Tibial nerve (tissue), 4 donors: ENCODE measurements at regions not wholly inside any gene's neighbourhood (a gene's known extent, or its start where the extent isn't known, plus 50 kb on each side); places are given as distances from the start of the nearest gene placed in this dataset.

ENCODE experiments used
- DNase-seq, 2 donors: peaks; one replicate each; pipeline ENCODE4 v3.0.0-alpha.2; 2019; ENCODE audit warnings: low spot score in 2 of 2
- H3K27ac ChIP-seq, 4 donors: fragments of 200-600 bp; sonication (generic) in 3 of 4; one replicate each; pipeline ENCODE4 v1.5.1; 2017 to 2019; ENCODE audit warnings: mild to moderate bottlenecking in 1 of 4
- H3K27me3 ChIP-seq, 2 donors: fragments of 200-600 bp; sonication (generic) in 1 of 2; one replicate each; pipeline versions ENCODE4 v1.5.1 to v1.6.0; 2017 to 2019
- H3K36me3 ChIP-seq, 3 donors: fragments of 200-600 bp; sonication (generic); one replicate each; pipeline ENCODE4 v1.5.1; 2018 to 2019
- H3K4me1 ChIP-seq, 4 donors: fragments of 200-600 bp; sonication (generic) in 3 of 4; one replicate each; pipeline ENCODE4 v1.5.1; 2017 to 2019
- H3K4me3 ChIP-seq, 4 donors: fragments of 200-600 bp; sonication (generic) in 3 of 4; one replicate each; pipeline ENCODE4 v1.5.1; 2017 to 2019; ENCODE audit warnings: mild to moderate bottlenecking in 1 of 4, moderate library complexity in 1 of 4
- H3K9me3 ChIP-seq, 4 donors: fragments of 200-600 bp; sonication (generic) in 3 of 4; one replicate each; pipeline ENCODE4 v1.5.1; 2017 to 2019
- CTCF ChIP-seq, 5 experiments: fragments of 200-600 bp in 3 of 5; fragments of 450-650 bp in 2 of 5; sonication (generic) in 3 of 5; IDR thresholded peaks; one replicate each; pipeline ENCODE4 v1.5.1; 2016 to 2019; ENCODE audit warnings: antibody characterized with exemption in 5 of 5, mild to moderate bottlenecking in 3 of 5, moderate library complexity in 2 of 5
- EP300 ChIP-seq, 2 donors: sonication (generic); formaldehyde crosslinking; IDR thresholded peaks; one replicate each; pipeline ENCODE4 v1.6.1; 2017; ENCODE audit warnings: antibody characterized with exemption in 2 of 2, mild to moderate bottlenecking in 1 of 2
- POLR2A ChIP-seq, 2 donors: fragments of 450-650 bp; IDR thresholded peaks; one replicate each; pipeline ENCODE4 v1.6.1; 2017; ENCODE audit warnings: antibody characterized with exemption in 2 of 2, mild to moderate bottlenecking in 2 of 2, moderate library complexity in 2 of 2
- WGBS, 2 donors: methylation state at CpG; one replicate each; pipeline ENCODE4 v1.1.5; 2018; 5-methylcytosine and 5-hydroxymethylcytosine counted together

- TF ChIP-seq EP300 (IDR thresholded peaks at IDR 0.05) (no peak), POLR2A (IDR thresholded peaks at IDR 0.05) (no peak), CTCF (IDR thresholded peaks at IDR 0.05) (no peak)
- no peaks in the 10 kb centered on the region for H3K4me1 ChIP-seq
- no peak overlapping the region for H3K27ac ChIP-seq
- H3K9me3 ChIP-seq, result no peaks in the 10 kb centered on the region
- no peaks in the 10 kb centered on the region for H3K27me3 ChIP-seq
- H3K36me3 ChIP-seq, result no peaks in the 10 kb centered on the region
- H3K4me3 ChIP-seq, result no peak overlapping the region
- no peak for DNase-seq
- WGBS, 2 donors, result 62 to 68% methylated on average over 4 of the region's 4 CpGs
These were observed 210.2 kb downstream of the ARPP21 start for GRCh38 chr3:35849496-35849895.

DNA sequence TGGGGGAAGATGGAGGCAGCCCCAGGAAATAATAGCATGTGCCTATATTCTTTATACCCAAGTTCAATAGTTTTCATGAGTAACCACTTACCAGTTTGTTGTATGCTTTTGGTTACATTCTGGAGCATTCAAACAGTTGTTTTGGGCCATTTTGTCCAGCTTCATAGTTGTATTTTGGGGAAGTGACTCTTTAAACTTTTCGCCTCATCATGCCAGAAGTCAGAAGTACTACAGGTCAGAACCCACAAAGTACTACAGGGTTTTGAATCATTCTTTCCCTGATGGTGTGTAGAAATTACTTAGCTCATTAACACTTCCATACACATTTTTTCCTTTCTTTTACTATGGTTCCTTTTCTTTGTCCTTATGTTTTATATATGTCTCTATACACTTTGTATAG lies 210.6 kb downstream of the ARPP21 start:
- Histone ChIP-seq H3K27me3 (no peaks in the 10 kb centered on the region), H3K4me1 (no peaks in the 10 kb centered on the region), H3K4me3 (no peak overlapping the region), H3K9me3 (no peaks in the 10 kb centered on the region), H3K36me3 (no peaks in the 10 kb centered on the region), H3K27ac (no peak overlapping the region)
- WGBS, 2 donors, result 84 to 89% methylated on average over 1 of the region's 1 CpG
- TF ChIP-seq CTCF (IDR thresholded peaks at IDR 0.05) (no peak), POLR2A (IDR thresholded peaks at IDR 0.05) (no peak), EP300 (IDR thresholded peaks at IDR 0.05) (no peak)
- DNase-seq, result no peak

GRCh38 chr3:35857004-35857403 lies 217.7 kb downstream of the ARPP21 start:
- WGBS, 2 donors, result 69 to 72% methylated on average over 3 of the region's 3 CpGs

GRCh38 chr3:35862057-35862456 lies 222.7 kb downstream of the ARPP21 start:
- Histone ChIP-seq H3K27me3 (no peaks in the 10 kb centered on the region), H3K9me3 (no peaks in the 10 kb centered on the region), H3K4me1 (no peaks in the 10 kb centered on the region), H3K27ac (no peak overlapping the region), H3K4me3 (no peak overlapping the region), H3K36me3 (no peaks in the 10 kb centered on the region)
- TF ChIP-seq CTCF (IDR thresholded peaks at IDR 0.05) (no peak), EP300 (IDR thresholded peaks at IDR 0.05) (no peak), POLR2A (IDR thresholded peaks at IDR 0.05) (no peak)
- DNase-seq, result no peak
- 91% methylated on average over 4 of the region's 4 CpGs for WGBS, 2 donors

More at GRCh38 chr3:35857004-35857403, 217.7 kb downstream of the ARPP21 start:
- Histone ChIP-seq H3K4me1 (no peaks in the 10 kb centered on the region), H3K9me3 (no peaks in the 10 kb centered on the region), H3K27me3 (no peaks in the 10 kb centered on the region), H3K36me3 (no peaks in the 10 kb centered on the region), H3K4me3 (no peak overlapping the region), H3K27ac (no peak overlapping the region)
- no peak for DNase-seq
- TF ChIP-seq EP300 (IDR thresholded peaks at IDR 0.05), result no peak
- no peak for TF ChIP-seq CTCF (IDR thresholded peaks at IDR 0.05)
- no peak for TF ChIP-seq POLR2A (IDR thresholded peaks at IDR 0.05)

DNA sequence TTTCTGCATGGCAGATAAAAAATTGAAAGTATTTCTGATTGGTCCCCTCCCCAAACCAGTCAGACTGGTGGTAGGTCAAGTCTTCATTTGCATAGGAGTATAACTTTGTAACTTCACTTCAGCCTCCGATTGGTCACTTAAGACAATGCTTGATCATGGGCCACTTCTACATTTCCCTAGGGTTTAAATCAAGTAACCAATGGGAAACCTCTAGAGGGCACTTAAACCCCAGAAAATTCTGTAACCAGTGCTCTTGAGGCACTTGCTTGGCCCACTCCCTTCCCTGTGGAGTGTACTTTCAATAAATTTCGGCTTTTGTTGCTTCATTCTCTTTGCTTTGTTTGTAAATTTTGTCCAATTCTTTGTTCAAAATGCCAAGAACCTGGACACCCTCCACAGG lies 225.5 kb downstream of the ARPP21 start:
- no peak overlapping the region for H3K27ac ChIP-seq
- H3K4me3 ChIP-seq, result no peak overlapping the region
- no peak for DNase-seq
- 87 to 89% methylated on average over 2 of the region's 2 CpGs for WGBS, 2 donors
- no peaks in the 10 kb centered on the region for H3K36me3 ChIP-seq
- no peaks in the 10 kb centered on the region for H3K4me1 ChIP-seq
- TF ChIP-seq POLR2A (IDR thresholded peaks at IDR 0.05) (no peak), CTCF (IDR thresholded peaks at IDR 0.05) (no peak), EP300 (IDR thresholded peaks at IDR 0.05) (no peak)
- H3K9me3 ChIP-seq, result no peaks in the 10 kb centered on the region
- H3K27me3 ChIP-seq, result no peaks in the 10 kb centered on the region
